GM12874 (cell line): ENCODE measurements at regions not wholly inside any gene's neighbourhood (a gene's known extent, or its start where the extent isn't known, plus 50 kb on each side); places are given as distances from the start of the nearest gene placed in this dataset.

ENCODE experiments used
- TF ChIP-seq, protein P1 (sequence below): IDR thresholded peaks from 2 replicates; pipeline ENCODE4 v1.5.1; 2011; ENCODE audit warnings: low read depth, mild to moderate bottlenecking, control low read depth, low read length, moderate library complexity; ENCODE audit not compliant: insufficient read depth

DNA sequence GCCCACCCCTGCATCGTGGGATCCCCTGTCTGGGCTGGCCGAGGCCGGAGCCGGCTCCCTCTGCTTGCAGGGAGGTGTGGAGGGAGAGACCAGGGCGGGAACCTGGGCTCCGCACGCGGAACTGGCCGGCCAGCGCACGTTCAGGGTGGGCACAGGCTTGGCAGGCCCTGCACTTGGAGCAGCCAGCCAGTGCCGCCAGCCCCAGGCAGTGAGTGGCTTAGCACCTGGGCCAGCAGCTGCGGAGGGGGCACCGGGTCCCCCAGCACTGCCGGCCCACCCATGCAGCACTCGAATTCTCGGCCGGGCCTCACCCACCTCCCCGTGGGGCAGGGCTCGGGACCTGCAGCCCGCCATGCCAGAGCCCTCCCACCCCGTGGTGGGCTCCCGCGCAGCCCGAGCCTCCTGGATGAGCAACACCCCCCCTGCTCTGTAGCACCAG lies 422.6 kb downstream of the AMY1C start:
- TF ChIP-seq, protein P1, sequence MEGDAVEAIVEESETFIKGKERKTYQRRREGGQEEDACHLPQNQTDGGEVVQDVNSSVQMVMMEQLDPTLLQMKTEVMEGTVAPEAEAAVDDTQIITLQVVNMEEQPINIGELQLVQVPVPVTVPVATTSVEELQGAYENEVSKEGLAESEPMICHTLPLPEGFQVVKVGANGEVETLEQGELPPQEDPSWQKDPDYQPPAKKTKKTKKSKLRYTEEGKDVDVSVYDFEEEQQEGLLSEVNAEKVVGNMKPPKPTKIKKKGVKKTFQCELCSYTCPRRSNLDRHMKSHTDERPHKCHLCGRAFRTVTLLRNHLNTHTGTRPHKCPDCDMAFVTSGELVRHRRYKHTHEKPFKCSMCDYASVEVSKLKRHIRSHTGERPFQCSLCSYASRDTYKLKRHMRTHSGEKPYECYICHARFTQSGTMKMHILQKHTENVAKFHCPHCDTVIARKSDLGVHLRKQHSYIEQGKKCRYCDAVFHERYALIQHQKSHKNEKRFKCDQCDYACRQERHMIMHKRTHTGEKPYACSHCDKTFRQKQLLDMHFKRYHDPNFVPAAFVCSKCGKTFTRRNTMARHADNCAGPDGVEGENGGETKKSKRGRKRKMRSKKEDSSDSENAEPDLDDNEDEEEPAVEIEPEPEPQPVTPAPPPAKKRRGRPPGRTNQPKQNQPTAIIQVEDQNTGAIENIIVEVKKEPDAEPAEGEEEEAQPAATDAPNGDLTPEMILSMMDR: no peak

DNA sequence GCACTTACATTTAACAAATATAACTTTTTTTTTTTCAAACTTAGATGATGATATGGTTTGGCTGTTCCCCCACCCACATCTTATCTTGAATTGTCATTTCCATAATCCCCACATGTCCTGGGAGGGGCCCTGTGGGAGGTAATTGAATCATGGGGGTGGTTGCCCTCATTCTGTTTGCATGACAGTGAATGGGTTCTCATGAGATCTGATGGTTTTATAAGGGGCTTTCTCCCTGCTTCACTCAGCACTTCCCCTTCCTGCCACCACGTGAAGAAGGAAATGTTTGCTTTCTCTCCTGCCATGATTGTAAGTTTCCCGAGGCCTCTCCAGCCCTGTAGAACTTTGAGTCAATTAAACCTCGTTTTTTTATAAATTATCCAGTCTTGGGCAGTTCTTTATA lies 432.6 kb downstream of the AMY1C start:
- TF ChIP-seq, protein P1: no peak

DNA sequence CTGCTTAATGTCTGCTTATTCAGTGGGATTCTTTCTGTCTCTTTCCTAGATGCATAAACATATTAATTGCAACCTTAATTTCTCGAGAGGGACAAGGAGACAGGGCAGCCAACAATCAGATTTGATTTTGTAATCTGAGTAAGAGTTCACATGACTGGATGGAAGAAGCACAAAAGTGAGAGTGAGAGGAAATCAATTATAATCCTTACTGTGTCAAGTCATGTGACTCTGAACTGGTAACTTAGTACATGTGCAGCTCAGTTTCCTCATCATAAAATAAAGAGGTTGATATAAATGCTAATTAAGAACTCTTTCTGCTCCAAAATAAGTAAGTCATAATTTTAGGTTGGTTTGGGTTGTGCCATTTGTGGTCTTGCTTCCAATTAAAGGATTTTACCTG lies 439.5 kb downstream of the AMY1C start:
- TF ChIP-seq, protein P1: no peak

DNA sequence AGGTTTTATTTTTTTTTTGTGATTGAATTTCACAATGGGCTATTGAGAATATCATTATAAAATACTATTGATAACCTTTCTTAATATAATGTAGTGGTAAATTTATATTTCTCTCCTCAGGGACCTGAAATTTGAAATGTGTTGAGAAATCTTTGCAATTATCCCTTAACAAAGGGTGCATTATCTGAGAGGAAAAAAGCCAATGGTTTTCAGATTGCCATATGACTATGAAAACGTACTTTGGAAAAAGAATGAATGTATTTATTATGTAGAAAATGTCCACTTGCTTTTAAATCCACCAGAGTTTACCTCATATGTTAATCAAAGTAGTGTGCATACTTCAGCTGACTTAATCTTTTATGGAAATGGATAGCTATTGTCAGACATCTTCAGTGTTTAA lies 441.1 kb downstream of the AMY1C start:
- TF ChIP-seq, protein P1: no peak

DNA sequence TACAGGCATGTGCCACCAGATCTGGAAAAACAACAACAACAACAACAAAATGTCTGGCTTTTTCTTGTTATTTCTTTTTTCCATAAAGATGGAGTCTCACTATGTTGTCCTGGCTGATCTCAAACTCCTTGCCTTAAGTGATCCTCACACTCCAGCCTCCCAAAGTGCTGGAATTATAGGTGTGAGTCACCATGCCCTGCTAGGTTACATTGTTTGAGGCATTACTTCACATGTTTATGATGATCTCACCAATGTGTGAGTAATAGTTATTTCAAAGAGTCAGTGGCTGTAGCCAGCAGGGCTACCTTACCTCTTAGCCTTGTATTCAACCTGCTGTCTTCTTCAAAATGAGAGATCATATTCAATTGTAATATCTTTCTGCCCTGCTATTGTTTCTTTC lies 445.7 kb downstream of the AMY1C start:
- TF ChIP-seq, protein P1: no peak

DNA sequence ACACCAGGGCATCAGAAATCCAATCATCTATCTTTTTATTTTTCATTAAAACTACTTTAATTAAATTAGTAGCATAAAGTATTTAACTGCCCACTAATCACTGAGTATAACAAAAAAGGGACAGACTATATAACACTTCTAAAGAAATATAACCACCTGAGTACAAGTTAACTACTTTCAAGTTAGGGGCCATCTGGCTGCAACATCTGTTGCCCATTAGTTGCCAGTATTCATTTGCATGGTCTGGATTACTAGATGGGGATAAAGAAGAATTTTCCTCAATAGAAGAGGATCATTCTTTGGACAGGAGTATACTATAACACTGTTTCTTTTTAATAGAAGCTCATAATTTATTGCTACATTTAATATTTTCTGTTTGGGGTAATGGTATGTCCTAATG lies 446.4 kb downstream of the AMY1C start:
- TF ChIP-seq, protein P1: no peak

DNA sequence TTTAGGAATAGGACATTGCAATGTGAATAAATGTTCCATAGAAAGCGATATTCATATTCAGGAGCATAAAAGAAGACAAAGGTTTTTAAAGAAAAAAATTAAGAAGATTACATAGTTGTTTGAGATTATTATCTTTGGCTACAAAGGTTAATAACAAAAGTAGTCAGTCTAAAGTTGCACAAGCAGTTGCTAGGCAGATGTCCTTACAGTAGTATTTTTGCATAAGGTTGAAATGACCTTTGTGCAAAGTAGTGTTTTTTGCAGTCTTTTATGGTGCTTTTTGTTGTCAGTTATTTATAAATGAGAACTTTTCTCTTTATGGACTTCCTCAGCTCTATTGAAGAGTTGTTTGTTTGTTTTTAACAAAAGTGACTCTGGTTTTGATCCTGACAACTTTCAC lies 447.8 kb downstream of the AMY1C start:
- TF ChIP-seq, protein P1: no peak

DNA sequence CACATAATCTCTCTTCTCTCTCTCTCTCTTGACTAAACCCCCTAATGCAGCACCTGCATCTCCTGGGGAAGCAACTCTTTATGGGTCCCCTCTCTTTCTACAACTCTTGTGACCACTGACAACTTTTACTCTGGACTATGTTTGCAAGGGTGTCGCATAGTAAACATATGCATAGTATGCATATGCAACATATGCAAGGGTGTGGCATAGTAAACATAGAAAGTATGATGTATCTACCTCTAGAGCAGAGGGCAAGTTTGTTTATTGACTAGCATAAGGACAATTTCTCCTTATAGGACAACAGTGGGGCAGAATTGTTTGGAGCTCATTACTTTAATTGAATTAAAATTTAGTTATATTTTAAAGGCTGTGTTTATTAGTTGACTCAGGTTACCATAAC lies 462.5 kb downstream of the AMY1C start:
- TF ChIP-seq, protein P1: no peak
